ENCODE measurements at regions not wholly inside any gene's neighbourhood (a gene's known extent, or its start where the extent isn't known, plus 50 kb on each side); places are given as distances from the start of the nearest gene placed in this dataset.

DNA sequence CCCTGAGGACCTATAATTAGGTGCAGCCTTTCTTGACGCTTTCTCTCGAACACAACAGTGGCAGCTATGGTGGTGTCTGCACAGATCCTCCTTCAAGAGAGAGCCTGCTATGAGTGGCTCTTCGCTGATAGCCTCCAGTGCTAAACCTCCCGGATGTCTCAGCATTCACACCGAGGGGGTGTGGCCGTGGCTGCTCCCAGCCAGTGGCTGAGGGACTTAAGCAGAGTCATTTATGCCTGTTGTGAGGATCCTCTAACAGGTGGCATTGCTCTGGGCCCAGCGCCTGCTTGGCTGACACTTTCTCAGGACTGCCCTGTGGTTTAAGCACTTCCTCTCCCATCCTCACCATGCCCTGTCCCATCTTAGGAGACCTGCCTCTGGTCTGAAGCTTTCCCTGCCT is 592.0 kb upstream of the LRRTM1 start:
- CTCF ChIA-PET (ENCODE audit: partially characterized antibody): no interaction called here
- Mint-ChIP-seq H3K9me3 (peaks cover 4 to 26% (median 10%) of the 10 kb centered on the region in 8 donors), H3K27me3 (no peaks in the 10 kb centered on the region), H3K27ac (no peak overlapping the region), H3K4me1 (no peaks in the 10 kb centered on the region), H3K36me3 (no peaks in the 10 kb centered on the region), H3K4me3 (no peak overlapping the region)
- intact Hi-C loops (cut with micrococcal nuclease): no loop called here
- H3K27me3 ChIP-seq (ENCODE audit: insufficient read depth, low read length): no peaks in the 10 kb centered on the region
- H3K4me1 ChIP-seq (ENCODE audit: insufficient read depth, low read length): no peaks in the 10 kb centered on the region
- no peak for DNase-seq
- peaks cover 0 to 2% of the 10 kb centered on the region in 2 donors for H3K9me3 ChIP-seq (ENCODE audit: control insufficient read depth in 1 of 2, low read length in 2 of 2)
- no peaks in the 10 kb centered on the region for H3K36me3 ChIP-seq (ENCODE audit: insufficient read depth, low read length)
- no peak overlapping the region for H3K4me3 ChIP-seq (ENCODE audit: low read length in 2 of 2)
- H3K27ac ChIP-seq (ENCODE audit: low read depth, low read length): no peak overlapping the region
- POLR2A ChIA-PET (ENCODE audit: partially characterized antibody): no interaction called here

DNA sequence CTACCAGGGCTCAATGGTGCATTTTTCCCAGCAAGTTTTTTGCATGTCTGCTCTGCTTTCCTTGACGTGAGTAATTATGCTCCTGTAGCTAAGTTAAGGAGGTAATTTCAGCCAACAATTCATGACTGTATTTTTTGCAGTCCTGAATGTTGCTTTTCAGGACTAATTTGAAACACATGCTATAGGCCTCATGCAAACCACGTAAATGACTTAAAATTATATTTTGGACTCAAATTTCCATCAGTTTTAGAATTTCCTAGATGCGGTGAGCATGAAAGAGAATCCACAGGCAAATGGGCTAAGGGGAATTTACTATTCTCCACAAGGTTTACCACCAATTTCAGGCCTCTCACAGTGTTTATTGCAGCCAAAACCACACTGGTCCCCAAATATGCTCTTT is 589.9 kb upstream of the LRRTM1 start:
- Mint-ChIP-seq H3K4me1 (no peaks in the 10 kb centered on the region), H3K9me3 (peaks cover 3 to 22% (median 12%) of the 10 kb centered on the region in 8 donors), H3K27ac (no peak overlapping the region), H3K36me3 (no peaks in the 10 kb centered on the region), H3K27me3 (no peaks in the 10 kb centered on the region), H3K4me3 (no peak overlapping the region)
- H3K4me1 ChIP-seq (ENCODE audit: insufficient read depth, low read length): no peaks in the 10 kb centered on the region
- H3K36me3 ChIP-seq (ENCODE audit: insufficient read depth, low read length): no peaks in the 10 kb centered on the region
- ChIA-PET CTCF (ENCODE audit: partially characterized antibody) (no interaction called here), POLR2A (ENCODE audit: partially characterized antibody) (no interaction called here)
- no peak overlapping the region for H3K27ac ChIP-seq (ENCODE audit: low read depth, low read length)
- intact Hi-C loops (cut with micrococcal nuclease): no loop called here
- H3K27me3 ChIP-seq (ENCODE audit: insufficient read depth, low read length): no peaks in the 10 kb centered on the region
- no peak overlapping the region for H3K4me3 ChIP-seq (ENCODE audit: low read length in 2 of 2)
- DNase-seq: no peak
- peaks cover 0 to 2% of the 10 kb centered on the region in 2 donors for H3K9me3 ChIP-seq (ENCODE audit: control insufficient read depth in 1 of 2, low read length in 2 of 2)

DNA sequence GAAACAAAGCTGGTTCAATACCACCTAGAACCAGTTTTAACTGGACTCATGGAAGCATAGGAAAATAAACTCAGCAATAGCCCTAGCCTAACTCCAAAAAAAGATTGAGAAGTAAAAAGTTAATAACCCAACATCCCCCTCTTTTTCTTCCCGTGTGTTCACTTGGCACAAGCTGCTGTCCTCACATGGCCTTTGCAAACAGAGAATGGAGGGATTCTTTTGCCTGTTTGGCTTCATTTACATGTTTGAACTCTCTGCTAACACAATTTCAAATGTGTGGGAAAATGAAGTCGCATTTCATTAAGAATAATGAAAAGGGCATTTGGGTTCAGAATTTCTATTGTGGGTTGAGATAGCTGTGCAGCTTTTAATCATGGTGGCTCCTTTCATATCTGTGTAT is 589.2 kb upstream of the LRRTM1 start:
- ChIA-PET CTCF (ENCODE audit: partially characterized antibody) (no interaction called here), POLR2A (ENCODE audit: partially characterized antibody) (no interaction called here)
- Mint-ChIP-seq H3K36me3 (no peaks in the 10 kb centered on the region), H3K27me3 (no peaks in the 10 kb centered on the region), H3K4me3 (no peak overlapping the region), H3K9me3 (peaks cover 3 to 22% (median 12%) of the 10 kb centered on the region in 8 donors), H3K27ac (no peak overlapping the region), H3K4me1 (no peaks in the 10 kb centered on the region)
- Histone ChIP-seq H3K27me3 (ENCODE audit: insufficient read depth, low read length) (no peaks in the 10 kb centered on the region), H3K27ac (ENCODE audit: low read depth, low read length) (no peak overlapping the region), H3K4me3 (ENCODE audit: low read length in 2 of 2) (no peak overlapping the region), H3K9me3 (ENCODE audit: control insufficient read depth in 1 of 2, low read length in 2 of 2) (peaks cover 0 to 2% of the 10 kb centered on the region in 2 donors), H3K36me3 (ENCODE audit: insufficient read depth, low read length) (no peaks in the 10 kb centered on the region), H3K4me1 (ENCODE audit: insufficient read depth, low read length) (no peaks in the 10 kb centered on the region)
- intact Hi-C loops (cut with micrococcal nuclease): no loop called here
- no peak for DNase-seq

DNA sequence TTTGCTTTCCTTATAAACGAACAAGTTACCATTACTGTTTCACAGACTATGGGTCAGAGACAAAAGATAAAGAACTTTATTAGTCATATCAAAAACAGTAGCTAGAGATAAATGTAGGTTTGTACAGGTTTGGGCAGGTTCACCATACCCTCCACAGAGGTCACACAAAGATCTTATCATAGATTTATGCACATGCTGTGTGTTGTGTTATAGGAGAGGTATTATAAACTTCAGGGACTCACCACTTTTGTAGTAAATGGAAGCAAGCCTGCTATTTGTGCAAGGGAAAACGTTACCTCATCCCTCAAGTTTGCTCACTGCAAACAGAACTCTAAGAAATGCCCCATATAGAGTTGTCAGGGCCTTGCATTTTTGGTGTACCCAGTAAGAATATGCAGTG is 584.5 kb upstream of the LRRTM1 start:
- H3K9me3 ChIP-seq (ENCODE audit: control insufficient read depth in 1 of 2, low read length in 2 of 2): no peaks in the 10 kb centered on the region
- Mint-ChIP-seq H3K9me3 (peaks cover 0 to 12% (median 4%) of the 10 kb centered on the region in 8 donors), H3K4me3 (no peak overlapping the region), H3K36me3 (no peaks in the 10 kb centered on the region), H3K4me1 (no peaks in the 10 kb centered on the region), H3K27ac (no peak overlapping the region), H3K27me3 (no peaks in the 10 kb centered on the region)
- H3K4me3 ChIP-seq (ENCODE audit: low read length in 2 of 2): no peak overlapping the region
- H3K36me3 ChIP-seq (ENCODE audit: insufficient read depth, low read length): no peaks in the 10 kb centered on the region
- no peak overlapping the region for H3K27ac ChIP-seq (ENCODE audit: low read depth, low read length)
- ChIA-PET CTCF (ENCODE audit: partially characterized antibody) (no interaction called here), POLR2A (ENCODE audit: partially characterized antibody) (no interaction called here)
- intact Hi-C loops (cut with micrococcal nuclease): no loop called here
- no peak for DNase-seq
- no peaks in the 10 kb centered on the region for H3K27me3 ChIP-seq (ENCODE audit: insufficient read depth, low read length)
- no peaks in the 10 kb centered on the region for H3K4me1 ChIP-seq (ENCODE audit: insufficient read depth, low read length)

DNA sequence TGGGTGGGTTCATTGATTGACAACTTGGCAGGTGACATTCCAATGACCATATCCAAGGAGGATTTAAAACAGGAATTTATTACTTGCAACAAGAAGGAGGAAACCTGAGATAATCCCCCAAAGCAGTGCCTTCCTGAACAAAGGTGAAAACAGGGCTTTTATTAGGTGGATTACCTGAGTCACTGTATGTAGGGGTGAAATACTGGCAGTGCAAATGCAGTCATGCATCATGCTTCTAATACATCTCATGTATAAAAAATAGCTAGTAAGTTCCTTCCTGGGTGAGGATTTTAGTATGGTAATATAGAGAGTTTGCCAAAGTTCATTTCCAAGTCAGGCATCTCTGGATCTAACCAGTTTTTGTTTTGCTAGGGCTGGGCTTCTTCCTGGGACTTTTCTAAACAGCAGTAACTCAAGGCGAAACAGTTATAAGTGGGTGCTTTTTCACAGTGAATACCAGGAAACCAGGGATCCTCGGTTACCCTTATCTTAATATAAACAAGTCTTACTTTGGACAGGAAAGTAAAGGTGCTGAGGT is 583.4 kb upstream of the LRRTM1 start:
- H3K36me3 ChIP-seq (ENCODE audit: insufficient read depth, low read length): no peaks in the 10 kb centered on the region
- Mint-ChIP-seq H3K4me3 (no peak overlapping the region), H3K27me3 (no peaks in the 10 kb centered on the region), H3K4me1 (no peaks in the 10 kb centered on the region), H3K27ac (no peak overlapping the region), H3K36me3 (no peaks in the 10 kb centered on the region), H3K9me3 (peaks cover 0 to 12% (median 4%) of the 10 kb centered on the region in 8 donors)
- no peaks in the 10 kb centered on the region for H3K9me3 ChIP-seq (ENCODE audit: control insufficient read depth in 1 of 2, low read length in 2 of 2)
- no peaks in the 10 kb centered on the region for H3K27me3 ChIP-seq (ENCODE audit: insufficient read depth, low read length)
- no peak overlapping the region for H3K27ac ChIP-seq (ENCODE audit: low read depth, low read length)
- H3K4me3 ChIP-seq (ENCODE audit: low read length in 2 of 2): no peak overlapping the region
- intact Hi-C loops (cut with micrococcal nuclease): no loop called here
- H3K4me1 ChIP-seq (ENCODE audit: insufficient read depth, low read length): no peaks in the 10 kb centered on the region
- ChIA-PET CTCF (ENCODE audit: partially characterized antibody) (no interaction called here), POLR2A (ENCODE audit: partially characterized antibody) (no interaction called here)
- no peak for DNase-seq

DNA sequence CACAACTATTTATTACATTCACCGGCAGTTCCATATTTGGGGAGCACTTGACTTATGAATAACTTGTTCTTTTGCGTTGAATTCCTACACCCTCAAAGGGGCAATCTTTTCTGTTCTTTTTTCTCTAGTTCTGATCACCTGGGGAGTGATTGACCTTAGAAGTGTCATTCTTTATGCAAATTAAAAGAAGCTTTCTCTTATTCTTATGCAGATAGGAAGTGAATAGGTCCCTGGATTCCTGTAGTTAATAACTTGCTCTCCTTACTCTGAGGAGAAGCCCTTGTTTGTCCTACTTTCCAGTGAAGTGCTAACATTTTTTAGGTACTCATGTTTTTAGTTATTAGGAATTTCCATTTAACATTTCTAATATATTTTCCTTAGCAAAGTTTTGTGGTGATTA is 569.8 kb upstream of the LRRTM1 start:
- Histone ChIP-seq H3K4me1 (ENCODE audit: insufficient read depth, low read length) (no peaks in the 10 kb centered on the region), H3K27ac (ENCODE audit: low read depth, low read length) (no peak overlapping the region), H3K4me3 (ENCODE audit: low read length in 2 of 2) (no peak overlapping the region), H3K9me3 (ENCODE audit: control insufficient read depth in 1 of 2, low read length in 2 of 2) (no peaks in the 10 kb centered on the region), H3K36me3 (ENCODE audit: insufficient read depth, low read length) (no peaks in the 10 kb centered on the region), H3K27me3 (ENCODE audit: insufficient read depth, low read length) (no peaks in the 10 kb centered on the region)
- Mint-ChIP-seq H3K4me3 (no peak overlapping the region), H3K27me3 (no peaks in the 10 kb centered on the region), H3K4me1 (no peaks in the 10 kb centered on the region), H3K27ac (no peak overlapping the region), H3K9me3 (peaks cover 9 to 36% (median 15%) of the 10 kb centered on the region in 8 donors), H3K36me3 (no peaks in the 10 kb centered on the region)
- ChIA-PET POLR2A (ENCODE audit: partially characterized antibody) (no interaction called here), CTCF (ENCODE audit: partially characterized antibody) (no interaction called here)
- no peak for DNase-seq
- intact Hi-C loops (cut with micrococcal nuclease): no loop called here

DNA sequence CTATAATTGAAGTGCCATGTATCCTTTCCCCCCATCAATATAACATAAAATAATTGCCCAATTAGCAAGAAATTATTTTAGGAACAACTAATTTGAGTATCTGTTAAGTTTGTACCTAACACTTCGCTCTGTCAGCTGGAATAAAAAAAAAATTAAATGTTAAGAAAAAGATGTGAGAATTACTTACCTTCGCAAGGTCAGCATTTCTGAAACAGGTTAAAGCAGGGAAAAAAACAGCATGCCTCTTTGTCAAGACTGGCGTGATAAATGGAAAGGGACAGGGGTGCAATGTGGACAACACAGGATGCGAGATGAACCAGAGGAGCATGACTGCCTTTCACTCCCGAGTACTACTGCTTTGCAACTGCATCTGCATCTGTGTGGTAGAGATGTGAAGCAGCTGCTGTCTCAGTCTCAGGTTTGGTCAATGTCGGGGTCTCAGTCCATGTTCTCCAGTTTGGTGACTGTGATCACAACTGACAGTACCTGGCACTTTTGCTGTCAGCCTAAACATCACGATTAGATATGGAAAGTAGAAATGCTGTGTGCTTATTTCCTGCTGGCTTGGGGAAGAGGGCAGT is 565.4 kb upstream of the LRRTM1 start:
- Mint-ChIP-seq H3K27ac (no peak overlapping the region), H3K4me3 (no peak overlapping the region), H3K9me3 (peaks cover 5 to 26% (median 14%) of the 10 kb centered on the region in 8 donors), H3K4me1 (no peaks in the 10 kb centered on the region), H3K27me3 (no peaks in the 10 kb centered on the region), H3K36me3 (no peaks in the 10 kb centered on the region)
- Histone ChIP-seq H3K27ac (ENCODE audit: low read depth, low read length) (no peak overlapping the region), H3K4me3 (ENCODE audit: low read length in 2 of 2) (no peak overlapping the region), H3K4me1 (ENCODE audit: insufficient read depth, low read length) (no peaks in the 10 kb centered on the region), H3K9me3 (ENCODE audit: control insufficient read depth in 1 of 2, low read length in 2 of 2) (no peaks in the 10 kb centered on the region), H3K36me3 (ENCODE audit: insufficient read depth, low read length) (no peaks in the 10 kb centered on the region), H3K27me3 (ENCODE audit: insufficient read depth, low read length) (no peaks in the 10 kb centered on the region)
- intact Hi-C loops (cut with micrococcal nuclease): no loop called here
- DNase-seq: no peak
- CTCF ChIA-PET (ENCODE audit: partially characterized antibody): no interaction called here
- POLR2A ChIA-PET (ENCODE audit: partially characterized antibody): no interaction called here

Measured in CD4-positive, alpha-beta memory T cell (primary cell).